ENCODE measurements at regions not wholly inside any gene's neighbourhood (a gene's known extent, or its start where the extent isn't known, plus 50 kb on each side); places are given as distances from the start of the nearest gene placed in this dataset.

DNA sequence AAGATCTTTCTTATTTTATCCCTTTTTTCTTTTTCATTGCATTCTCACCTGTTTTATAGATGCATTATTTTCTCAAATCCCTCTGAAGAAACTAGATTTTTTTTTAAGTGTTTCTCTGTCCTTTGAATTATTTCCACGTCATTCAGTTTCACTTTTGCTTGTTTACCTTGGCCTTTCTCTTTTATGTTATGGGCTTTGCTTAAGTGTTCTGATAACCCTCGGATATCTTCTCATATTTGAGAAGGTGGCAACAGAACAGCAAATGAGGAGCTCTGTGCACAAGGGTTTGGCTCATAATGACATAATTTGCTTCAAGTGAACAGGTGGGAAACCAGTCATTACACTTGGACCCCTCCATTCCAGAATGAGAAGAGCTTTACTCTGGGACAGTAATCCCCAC lies 111.9 kb downstream of the C1D start:
- H3K9me3 ChIP-seq = no peaks in the 10 kb centered on the region
- no peak for DNase-seq
- 43 to 46% methylated on average over 2 of the region's 2 CpGs for WGBS, 2 donors
- no peak overlapping the region for H3K4me3 ChIP-seq
- TF ChIP-seq, protein P1, sequence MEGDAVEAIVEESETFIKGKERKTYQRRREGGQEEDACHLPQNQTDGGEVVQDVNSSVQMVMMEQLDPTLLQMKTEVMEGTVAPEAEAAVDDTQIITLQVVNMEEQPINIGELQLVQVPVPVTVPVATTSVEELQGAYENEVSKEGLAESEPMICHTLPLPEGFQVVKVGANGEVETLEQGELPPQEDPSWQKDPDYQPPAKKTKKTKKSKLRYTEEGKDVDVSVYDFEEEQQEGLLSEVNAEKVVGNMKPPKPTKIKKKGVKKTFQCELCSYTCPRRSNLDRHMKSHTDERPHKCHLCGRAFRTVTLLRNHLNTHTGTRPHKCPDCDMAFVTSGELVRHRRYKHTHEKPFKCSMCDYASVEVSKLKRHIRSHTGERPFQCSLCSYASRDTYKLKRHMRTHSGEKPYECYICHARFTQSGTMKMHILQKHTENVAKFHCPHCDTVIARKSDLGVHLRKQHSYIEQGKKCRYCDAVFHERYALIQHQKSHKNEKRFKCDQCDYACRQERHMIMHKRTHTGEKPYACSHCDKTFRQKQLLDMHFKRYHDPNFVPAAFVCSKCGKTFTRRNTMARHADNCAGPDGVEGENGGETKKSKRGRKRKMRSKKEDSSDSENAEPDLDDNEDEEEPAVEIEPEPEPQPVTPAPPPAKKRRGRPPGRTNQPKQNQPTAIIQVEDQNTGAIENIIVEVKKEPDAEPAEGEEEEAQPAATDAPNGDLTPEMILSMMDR (IDR thresholded peaks at IDR 0.05) = no peak
- intact Hi-C loops (cut with DNase I) = no loop called here
- no peak overlapping the region for H3K27ac ChIP-seq
- peaks cover 0 to 7% (median 0%) of the 10 kb centered on the region in 7 donors for H3K27me3 ChIP-seq
- H3K4me1 ChIP-seq = peaks cover 0 to 5% (median 0%) of the 10 kb centered on the region in 9 donors
- no peak for ATAC-seq
- no peaks in the 10 kb centered on the region for H3K36me3 ChIP-seq

DNA sequence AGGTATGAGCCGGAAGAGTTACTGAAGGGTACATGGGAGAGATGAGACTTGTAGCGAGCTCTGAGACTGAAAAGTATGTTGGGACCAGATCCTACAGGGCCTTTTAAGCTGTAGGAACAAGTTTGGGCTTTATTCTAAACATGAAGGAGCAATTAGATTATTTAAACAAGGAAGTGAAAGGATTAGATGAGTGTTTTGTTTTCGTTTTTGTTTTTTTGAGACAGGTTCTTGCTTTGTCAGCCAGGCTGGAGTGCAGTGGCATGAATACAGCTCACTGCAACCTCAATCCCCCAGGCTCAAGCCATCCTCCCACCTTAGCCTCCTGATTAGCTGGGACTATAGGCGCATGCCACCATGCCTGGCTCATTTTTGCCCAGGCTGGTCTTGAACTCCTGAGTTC lies 110.7 kb downstream of the C1D start:
- intact Hi-C loops (cut with DNase I) = no loop called here
- Histone ChIP-seq H3K4me3 (no peak overlapping the region), H3K36me3 (no peaks in the 10 kb centered on the region), H3K4me1 (peaks cover 0 to 5% (median 0%) of the 10 kb centered on the region in 9 donors), H3K9me3 (no peaks in the 10 kb centered on the region), H3K27me3 (peaks cover 0 to 7% (median 0%) of the 10 kb centered on the region in 7 donors), H3K27ac (no peak overlapping the region)
- DNase-seq (no peak), ATAC-seq (no peak)
- 89 to 90% methylated on average over 4 of the region's 4 CpGs for WGBS, 2 donors
- TF ChIP-seq, protein P1 (IDR thresholded peaks at IDR 0.05) = no peak

DNA sequence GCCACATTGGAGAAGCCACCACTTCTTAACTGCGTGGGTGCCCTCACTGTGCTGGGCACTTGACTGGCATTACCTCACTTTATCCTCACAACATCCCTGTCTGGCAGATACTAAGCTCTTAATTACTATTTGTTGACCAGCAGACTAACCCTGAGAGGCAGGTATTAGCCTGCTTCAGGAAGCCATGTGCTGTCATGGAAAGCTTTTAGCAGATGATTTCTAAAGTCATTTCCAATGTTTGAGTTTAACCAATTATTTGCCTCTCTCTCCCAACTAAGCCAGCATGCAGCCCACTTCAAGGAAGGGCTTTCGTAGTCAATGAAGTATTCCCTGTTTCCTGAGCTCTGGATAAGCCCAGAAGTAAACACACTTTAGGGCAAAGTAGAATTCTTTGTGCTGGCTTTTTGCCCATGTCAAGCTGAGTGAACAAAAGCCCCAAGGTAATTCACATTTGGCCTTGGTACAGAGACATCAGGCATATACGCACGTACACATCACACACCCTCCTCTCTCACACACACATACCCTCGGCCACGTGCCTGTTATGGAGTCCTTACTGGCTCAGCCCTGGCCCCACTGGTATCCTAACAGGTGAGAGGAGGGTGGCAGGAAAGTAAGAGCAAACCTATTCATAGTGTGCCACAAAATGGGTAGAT lies 108.6 kb downstream of the C1D start:
- H3K9me3 ChIP-seq = peaks cover 0 to 7% (median 0%) of the 10 kb centered on the region in 11 donors
- H3K27me3 ChIP-seq = peaks cover 0 to 7% (median 0%) of the 10 kb centered on the region in 7 donors
- H3K4me1 ChIP-seq = peaks cover 0 to 5% (median 0%) of the 10 kb centered on the region in 9 donors
- no peaks in the 10 kb centered on the region for H3K36me3 ChIP-seq
- intact Hi-C loops (cut with DNase I) = no loop called here
- H3K4me3 ChIP-seq = no peak overlapping the region
- ATAC-seq (peak in 2 of 8 donors; percentile 11 to 37), DNase-seq (no peak)
- no peak overlapping the region for H3K27ac ChIP-seq
- TF ChIP-seq, protein P1 (IDR thresholded peaks at IDR 0.05) = no peak
- WGBS, 2 donors = 49 to 66% methylated on average over 6 of the region's 6 CpGs

DNA sequence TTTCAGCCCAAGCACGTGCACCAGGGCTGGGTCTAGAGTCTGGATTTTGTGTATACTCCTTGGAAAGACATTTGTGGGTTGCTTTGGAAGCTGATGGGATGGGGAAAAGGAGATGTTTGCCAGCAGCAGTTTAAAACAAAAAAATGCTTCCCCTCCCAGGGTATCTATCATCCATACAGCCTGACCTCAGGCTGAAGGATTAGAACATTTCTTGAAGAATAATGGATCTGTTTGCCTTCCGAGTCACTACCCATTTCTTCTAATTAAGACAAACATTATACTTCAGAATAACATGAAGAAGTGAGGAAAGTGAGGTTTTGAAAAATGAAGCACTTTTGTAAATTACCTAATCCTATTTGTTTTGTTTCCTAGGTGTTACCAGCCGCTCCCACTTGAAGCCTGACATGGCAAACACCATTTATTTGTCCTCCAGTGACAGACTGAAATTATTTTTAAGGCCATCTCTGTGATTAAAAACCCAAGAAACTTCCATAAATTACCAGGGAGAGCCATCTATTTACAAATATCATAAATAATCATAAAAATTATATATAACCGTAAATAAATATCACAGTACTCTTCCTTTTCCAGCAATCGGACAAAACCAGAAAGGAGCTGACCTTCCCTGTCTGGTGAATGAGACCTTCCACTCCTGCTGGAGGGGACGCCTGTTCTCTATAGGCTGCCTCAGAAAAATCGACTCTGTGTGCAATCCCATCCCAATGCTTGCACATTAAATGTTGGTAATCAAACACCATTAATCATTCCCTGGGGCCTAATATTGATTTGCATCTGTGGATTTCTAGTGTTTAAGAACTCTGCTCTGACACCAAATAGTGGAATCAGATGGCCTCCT lies 106.8 kb downstream of the C1D start:
- 84 to 90% methylated on average over 7 of the region's 7 CpGs for WGBS, 2 donors
- H3K4me1 ChIP-seq = no peaks in the 10 kb centered on the region
- H3K36me3 ChIP-seq = no peaks in the 10 kb centered on the region
- peaks cover 0 to 7% (median 0%) of the 10 kb centered on the region in 7 donors for H3K27me3 ChIP-seq
- no peak overlapping the region for H3K4me3 ChIP-seq
- no peak overlapping the region for H3K27ac ChIP-seq
- TF ChIP-seq, protein P1 (IDR thresholded peaks at IDR 0.05) = no peak
- no peak for DNase-seq
- ATAC-seq = no peak
- H3K9me3 ChIP-seq = peaks cover 0 to 7% (median 0%) of the 10 kb centered on the region in 11 donors
- intact Hi-C loops (cut with DNase I) = no loop called here

All from heart right ventricle (tissue), 16 donors.